Skeletal muscle tissue (tissue), 3 donors: ENCODE measurements at regions not wholly inside any gene's neighbourhood (a gene's known extent, or its start where the extent isn't known, plus 50 kb on each side); places are given as distances from the start of the nearest gene placed in this dataset.

ENCODE experiments used
- H3K27ac ChIP-seq: one replicate; pipeline ENCODE4 v1.7.0; 2013; ENCODE audit warnings: mild to moderate bottlenecking, low read depth, low read length, inconsistent platforms
- H3K27me3 ChIP-seq, 3 donors: one replicate each; pipeline ENCODE4 v1.7.0; 2013; ENCODE audit warnings: low read length in 3 of 3; ENCODE audit not compliant: control insufficient read depth in 3 of 3, insufficient read depth in 3 of 3
- H3K36me3 ChIP-seq, 3 donors: one replicate each; pipeline ENCODE4 v1.7.0; 2013; ENCODE audit warnings: low read length in 3 of 3; ENCODE audit not compliant: control insufficient read depth in 3 of 3, insufficient read depth in 3 of 3
- H3K4me1 ChIP-seq, 3 donors: one replicate each; pipeline ENCODE4 v1.7.0; 2013; ENCODE audit warnings: low read length in 3 of 3, mild to moderate bottlenecking in 3 of 3; ENCODE audit not compliant: control insufficient read depth in 3 of 3, insufficient read depth in 3 of 3
- H3K4me3 ChIP-seq, 3 donors: one replicate each; pipeline ENCODE4 v1.7.0; 2013; ENCODE audit warnings: low read length in 3 of 3
- H3K9ac ChIP-seq, 3 donors: one replicate each; pipeline ENCODE4 v1.7.0; 2013; ENCODE audit warnings: low read length in 3 of 3, mild to moderate bottlenecking in 3 of 3, moderate library complexity in 2 of 3, low read depth in 1 of 3
- H3K9me3 ChIP-seq, 3 donors: one replicate each; pipeline ENCODE4 v1.7.0; 2013; ENCODE audit warnings: low read length in 3 of 3; ENCODE audit not compliant: control insufficient read depth in 3 of 3
- donor health status: Osteomylitis.

DNA sequence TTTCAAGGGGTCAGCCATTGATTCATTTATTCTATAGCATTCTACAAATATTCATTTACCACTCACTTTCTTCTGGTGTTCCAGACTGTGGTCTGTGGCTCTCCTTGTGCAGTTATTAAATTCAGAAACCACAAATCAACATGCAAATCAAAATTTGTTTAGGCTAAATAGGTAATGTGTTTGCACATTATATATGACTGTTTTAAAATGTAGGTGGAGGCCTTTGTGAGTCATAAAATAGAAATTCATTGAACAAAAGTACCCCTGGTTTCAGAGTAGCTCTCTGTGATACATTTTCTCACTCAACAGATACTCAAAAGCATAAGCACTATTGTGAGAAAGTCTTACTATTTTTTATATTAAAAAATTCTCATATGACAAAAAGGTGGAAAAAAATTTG, 385.5 kb upstream of the TSHZ2 start:
- H3K9ac ChIP-seq = no peak overlapping the region

GRCh38 chr20:52585333-52585732, 386.8 kb upstream of the TSHZ2 start:
- H3K36me3 ChIP-seq = no peaks in the 10 kb centered on the region
- no peaks in the 10 kb centered on the region for H3K4me1 ChIP-seq
- no peak overlapping the region for H3K9ac ChIP-seq
- H3K4me3 ChIP-seq = no peak overlapping the region
- H3K9me3 ChIP-seq = no peaks in the 10 kb centered on the region
- H3K27ac ChIP-seq = no peak overlapping the region
- no peaks in the 10 kb centered on the region for H3K27me3 ChIP-seq

More for the DNA sequence above, 385.5 kb upstream of the TSHZ2 start:
- H3K36me3 ChIP-seq = no peaks in the 10 kb centered on the region
- H3K27me3 ChIP-seq = no peaks in the 10 kb centered on the region
- no peak overlapping the region for H3K27ac ChIP-seq
- H3K9me3 ChIP-seq = no peaks in the 10 kb centered on the region
- no peaks in the 10 kb centered on the region for H3K4me1 ChIP-seq
- no peak overlapping the region for H3K4me3 ChIP-seq

- H3K36me3 ChIP-seq = no peaks in the 10 kb centered on the region
- no peak overlapping the region for H3K4me3 ChIP-seq
- H3K27ac ChIP-seq = no peak overlapping the region
- no peaks in the 10 kb centered on the region for H3K27me3 ChIP-seq
- no peak overlapping the region for H3K9ac ChIP-seq
- H3K9me3 ChIP-seq = no peaks in the 10 kb centered on the region
- no peaks in the 10 kb centered on the region for H3K4me1 ChIP-seq
Observed at GRCh38 chr20:52578559-52578958, 387.0 kb upstream of the ZFP64 start.

DNA sequence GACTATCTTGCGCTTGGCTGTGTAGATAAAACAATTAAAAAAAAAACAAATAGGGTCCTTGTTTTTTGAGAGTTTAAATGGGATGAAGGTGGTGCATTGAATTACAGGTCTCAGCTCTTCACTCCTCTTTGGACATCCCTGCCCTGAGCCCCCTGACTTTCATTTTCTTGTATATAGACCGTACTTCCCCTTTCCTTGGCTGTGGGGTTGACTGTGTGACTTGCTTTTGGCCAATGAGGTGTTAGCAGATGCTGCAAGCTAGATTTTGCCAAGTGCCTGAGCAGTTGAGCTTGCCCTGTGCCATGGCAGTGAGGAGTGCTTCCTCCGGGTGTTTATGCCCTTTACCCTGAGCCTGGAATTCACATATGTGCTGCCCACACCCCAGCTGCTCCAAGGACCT, 386.1 kb upstream of the ZFP64 start:
- H3K9me3 ChIP-seq = no peaks in the 10 kb centered on the region
- no peaks in the 10 kb centered on the region for H3K27me3 ChIP-seq
- H3K36me3 ChIP-seq = no peaks in the 10 kb centered on the region
- H3K4me3 ChIP-seq = no peak overlapping the region
- H3K27ac ChIP-seq = no peak overlapping the region
- H3K4me1 ChIP-seq = no peaks in the 10 kb centered on the region
- no peak overlapping the region for H3K9ac ChIP-seq

GRCh38 chr20:52572687-52573086, 381.1 kb upstream of the ZFP64 start:
- Histone ChIP-seq H3K9me3 (no peaks in the 10 kb centered on the region), H3K4me3 (no peak overlapping the region), H3K9ac (no peak overlapping the region), H3K27ac (no peak overlapping the region), H3K27me3 (no peaks in the 10 kb centered on the region), H3K36me3 (no peaks in the 10 kb centered on the region), H3K4me1 (no peaks in the 10 kb centered on the region)

DNA sequence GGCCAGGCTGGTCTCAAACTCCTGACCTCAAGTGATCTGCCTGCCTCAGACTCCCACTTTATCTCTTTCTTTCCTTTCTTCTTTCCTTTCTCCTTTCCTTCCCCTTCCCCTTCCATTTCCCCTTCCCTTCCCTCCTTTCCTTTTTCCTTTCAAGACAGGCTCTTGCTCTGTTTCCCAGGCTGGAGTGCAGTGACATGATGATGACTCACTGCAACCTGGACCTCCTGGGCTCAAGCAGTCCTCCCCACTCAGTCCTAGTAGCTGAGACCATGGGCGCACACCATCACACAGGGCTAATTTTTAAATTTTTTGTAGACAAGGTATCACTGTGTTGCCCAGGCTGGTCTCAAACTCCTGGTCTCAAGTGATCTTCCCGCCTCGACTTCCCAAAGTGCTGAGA, 377.6 kb upstream of the ZFP64 start:
- Histone ChIP-seq H3K27me3 (no peaks in the 10 kb centered on the region), H3K9ac (no peak overlapping the region), H3K4me1 (no peaks in the 10 kb centered on the region), H3K4me3 (no peak overlapping the region), H3K27ac (no peak overlapping the region), H3K36me3 (no peaks in the 10 kb centered on the region), H3K9me3 (no peaks in the 10 kb centered on the region)

DNA sequence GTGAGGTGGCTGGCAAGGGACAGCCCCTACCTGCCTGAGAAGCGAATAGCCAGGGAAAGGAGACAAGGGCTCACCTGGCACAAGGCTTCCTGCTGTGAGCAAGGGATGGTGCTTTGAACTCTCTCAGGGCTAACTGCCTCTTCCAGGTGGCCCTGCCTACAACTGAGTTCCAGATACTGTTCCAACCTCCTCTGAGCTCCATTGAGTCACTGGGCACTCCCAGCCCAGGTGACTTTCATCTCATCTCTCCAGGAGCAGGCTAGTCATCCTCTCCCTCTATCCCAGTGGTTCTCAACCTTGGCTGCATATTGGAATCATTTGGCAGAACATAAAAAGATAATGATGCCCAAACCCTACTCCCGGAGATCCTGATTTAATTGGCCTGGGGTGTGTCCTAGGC, 374.0 kb upstream of the ZFP64 start:
- H3K9ac ChIP-seq = no peak overlapping the region
- H3K27ac ChIP-seq = no peak overlapping the region
- no peaks in the 10 kb centered on the region for H3K9me3 ChIP-seq
- no peak overlapping the region for H3K4me3 ChIP-seq
- H3K36me3 ChIP-seq = no peaks in the 10 kb centered on the region
- no peaks in the 10 kb centered on the region for H3K27me3 ChIP-seq
- no peaks in the 10 kb centered on the region for H3K4me1 ChIP-seq

- H3K9ac ChIP-seq = no peak overlapping the region
- no peaks in the 10 kb centered on the region for H3K36me3 ChIP-seq
- no peak overlapping the region for H3K4me3 ChIP-seq
- H3K4me1 ChIP-seq = no peaks in the 10 kb centered on the region
- H3K9me3 ChIP-seq = peaks cover 0 to 2% (median 0%) of the 10 kb centered on the region in 3 donors
- H3K27me3 ChIP-seq = no peaks in the 10 kb centered on the region
- no peak overlapping the region for H3K27ac ChIP-seq
Observed at GRCh38 chr20:52564594-52564993, 373.0 kb upstream of the ZFP64 start.

DNA sequence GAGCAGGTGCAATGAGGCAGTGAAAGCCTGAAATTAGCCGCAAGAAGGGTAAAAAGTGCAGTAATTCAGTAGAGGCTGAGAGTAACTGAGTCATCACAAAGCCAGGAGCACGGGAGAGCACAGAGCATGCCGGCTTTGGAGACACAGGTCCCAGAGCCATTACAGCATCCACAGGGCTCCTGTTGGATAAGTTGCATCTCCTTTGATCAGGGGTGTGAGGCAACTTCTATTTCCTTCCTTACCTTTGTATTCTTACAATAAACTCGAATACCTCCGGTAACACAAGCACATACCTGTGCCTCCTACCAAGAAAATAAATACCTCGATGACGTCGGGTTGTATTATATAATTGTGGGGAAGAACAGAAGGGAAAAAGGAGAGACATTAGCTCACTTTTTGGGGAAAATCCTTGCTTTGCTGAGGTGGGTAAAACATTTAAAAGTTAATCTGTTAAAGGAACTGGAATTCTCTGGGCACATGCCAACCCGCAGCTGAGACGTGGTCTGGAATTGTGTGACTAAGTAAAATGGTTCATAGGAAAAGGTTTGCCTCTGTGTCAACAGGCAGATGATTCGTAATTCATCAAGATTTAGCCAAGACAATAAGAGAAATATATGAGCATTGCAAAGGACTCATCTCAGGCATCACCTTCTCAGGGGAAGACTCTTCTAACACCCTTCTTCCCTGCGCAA, 360.7 kb upstream of the ZFP64 start:
- Histone ChIP-seq H3K36me3 (no peaks in the 10 kb centered on the region), H3K9me3 (peaks cover 0 to 2% (median 0%) of the 10 kb centered on the region in 3 donors)

GRCh38 chr20:52542131-52542530, 350.6 kb upstream of the ZFP64 start:
- H3K4me1 ChIP-seq = no peaks in the 10 kb centered on the region
- no peaks in the 10 kb centered on the region for H3K9me3 ChIP-seq
- H3K9ac ChIP-seq = no peak overlapping the region
- no peaks in the 10 kb centered on the region for H3K36me3 ChIP-seq
- H3K27ac ChIP-seq = no peak overlapping the region
- H3K27me3 ChIP-seq = no peaks in the 10 kb centered on the region
- no peak overlapping the region for H3K4me3 ChIP-seq

More for the DNA sequence above, 360.7 kb upstream of the ZFP64 start:
- H3K4me3 ChIP-seq = no peak overlapping the region
- H3K27me3 ChIP-seq = no peaks in the 10 kb centered on the region
- no peak overlapping the region for H3K9ac ChIP-seq
- H3K27ac ChIP-seq = no peak overlapping the region
- no peaks in the 10 kb centered on the region for H3K4me1 ChIP-seq
